Cardiac muscle cell (in vitro differentiated cells and primary cell): ENCODE measurements at regions not wholly inside any gene's neighbourhood (a gene's known extent, or its start where the extent isn't known, plus 50 kb on each side); places are given as distances from the start of the nearest gene placed in this dataset.
A peak's percentile ranks its signal among the peaks of the same experiment; 100 is the strongest.

ENCODE experiments used
- DNase-seq, 2 donors: peaks; one replicate each; pipeline versions ENCODE4 v3.0.0 to v3.0.0-alpha.2; 2010 to 2017; ENCODE audit warnings: low read depth in 1 of 2, low spot score in 1 of 2
- H3K27ac ChIP-seq: fragments of 200-600 bp; sonication (generic); 2 replicates; pipeline ENCODE4 v1.5.1; 2016
- H3K27me3 ChIP-seq: fragments of 200-600 bp; sonication (generic); 2 replicates; pipeline ENCODE4 v1.6.0; 2016; ENCODE audit warnings: control low read depth
- H3K36me3 ChIP-seq: fragments of 200-600 bp; sonication (generic); 2 replicates; pipeline ENCODE4 v1.5.1; 2016; ENCODE audit warnings: control low read depth
- H3K4me1 ChIP-seq: fragments of 200-600 bp; sonication (generic); 2 replicates; pipeline ENCODE4 v1.8.1; 2017; ENCODE audit warnings: low read depth, mild to moderate bottlenecking, mixed run types
- H3K4me3 ChIP-seq: fragments of 200-600 bp; sonication (generic); 2 replicates; pipeline ENCODE4 v1.5.1; 2016; ENCODE audit warnings: mild to moderate bottlenecking
- H3K9me3 ChIP-seq: fragments of 200-600 bp; sonication (generic); 2 replicates; pipeline ENCODE4 v1.5.1; 2017; ENCODE audit warnings: low read depth, mild to moderate bottlenecking, control low read depth
- CTCF ChIP-seq: IDR thresholded peaks from 2 replicates; pipeline ENCODE4 v1.5.1; 2012; ENCODE audit warnings: low read depth, mild to moderate bottlenecking, low read length

DNA sequence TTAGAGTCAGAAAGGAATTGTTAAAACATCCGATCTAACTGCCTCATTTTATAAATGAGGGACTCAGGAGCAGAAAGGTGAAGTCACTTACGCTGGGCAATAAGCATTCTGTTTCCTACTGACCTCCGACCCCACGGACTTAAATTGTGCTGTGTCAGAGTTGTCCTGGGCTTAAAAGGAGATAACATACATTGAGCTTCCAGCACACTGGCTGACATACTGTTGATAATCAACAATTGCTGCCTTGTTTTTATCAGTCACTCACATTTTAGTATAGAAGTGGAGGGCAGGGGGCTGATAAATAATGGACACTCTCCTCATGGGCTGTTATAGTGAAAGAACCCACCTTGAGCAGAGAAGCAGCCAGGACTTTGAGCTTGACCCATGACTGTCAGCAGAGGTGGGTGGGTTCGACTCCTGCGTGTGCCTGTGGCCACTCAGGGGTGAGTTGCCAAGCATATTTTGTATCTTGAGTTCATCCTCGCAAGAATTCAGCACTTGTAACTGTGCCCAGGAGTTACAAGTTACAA, 166.5 kb upstream of the JARID2 start:
- H3K36me3 ChIP-seq: no peaks in the 10 kb centered on the region
- no peaks in the 10 kb centered on the region for H3K27me3 ChIP-seq
- DNase-seq: no peak
- peak overlapping the region; percentile 22 for H3K27ac ChIP-seq
- no peak for TF ChIP-seq CTCF
- peaks cover 9% of the 10 kb centered on the region for H3K4me1 ChIP-seq
- no peak overlapping the region for H3K4me3 ChIP-seq
- H3K9me3 ChIP-seq: no peaks in the 10 kb centered on the region

DNA sequence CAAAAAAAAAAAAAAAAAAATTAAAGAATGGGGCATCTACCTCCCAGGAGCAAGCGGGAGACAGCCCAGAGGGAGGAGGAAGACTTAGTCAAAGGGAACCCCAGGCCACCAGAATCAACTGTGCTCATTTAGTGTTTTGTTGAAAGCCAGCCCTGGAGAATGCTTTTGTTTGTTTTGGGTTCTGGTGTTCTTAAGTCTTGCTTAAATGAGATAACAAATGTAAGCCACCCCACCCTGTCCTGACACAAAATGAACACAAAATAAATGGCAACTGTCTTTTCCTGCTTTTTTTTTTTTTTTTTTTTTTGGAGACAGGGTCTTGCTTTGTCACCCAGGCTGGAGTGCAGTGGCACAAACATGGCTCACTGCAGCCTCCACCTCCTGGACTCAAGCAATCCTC, 165.0 kb upstream of the JARID2 start:
- peaks cover 9% of the 10 kb centered on the region for H3K4me1 ChIP-seq
- no peaks in the 10 kb centered on the region for H3K27me3 ChIP-seq
- no peak overlapping the region for H3K4me3 ChIP-seq
- H3K36me3 ChIP-seq: no peaks in the 10 kb centered on the region
- no peak for TF ChIP-seq CTCF
- H3K9me3 ChIP-seq: no peaks in the 10 kb centered on the region
- no peak overlapping the region for H3K27ac ChIP-seq
- DNase-seq: no peak

DNA sequence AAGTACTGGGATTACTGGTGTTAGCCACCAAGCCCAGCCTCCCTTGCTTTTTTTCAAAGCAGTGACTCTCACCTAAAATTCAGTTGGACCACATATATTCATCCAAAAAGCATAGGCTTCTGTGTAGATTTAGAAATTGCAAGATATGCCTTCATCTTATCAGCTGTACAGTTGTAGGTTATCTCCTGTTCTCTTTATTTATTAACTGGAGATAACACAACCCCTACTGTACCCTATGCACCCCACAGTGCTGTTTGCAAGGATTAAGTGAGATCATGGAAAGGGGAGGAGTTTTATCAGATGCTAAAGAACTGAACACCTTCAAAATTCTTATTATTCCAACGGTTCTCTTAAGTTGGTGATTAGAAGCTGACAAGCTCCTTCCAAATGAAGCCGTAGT, 164.4 kb upstream of the JARID2 start:
- peaks cover 9% of the 10 kb centered on the region for H3K4me1 ChIP-seq
- H3K27ac ChIP-seq: no peak overlapping the region
- H3K4me3 ChIP-seq: no peak overlapping the region
- DNase-seq: no peak
- no peaks in the 10 kb centered on the region for H3K27me3 ChIP-seq
- H3K36me3 ChIP-seq: no peaks in the 10 kb centered on the region
- no peaks in the 10 kb centered on the region for H3K9me3 ChIP-seq
- TF ChIP-seq CTCF: no peak

DNA sequence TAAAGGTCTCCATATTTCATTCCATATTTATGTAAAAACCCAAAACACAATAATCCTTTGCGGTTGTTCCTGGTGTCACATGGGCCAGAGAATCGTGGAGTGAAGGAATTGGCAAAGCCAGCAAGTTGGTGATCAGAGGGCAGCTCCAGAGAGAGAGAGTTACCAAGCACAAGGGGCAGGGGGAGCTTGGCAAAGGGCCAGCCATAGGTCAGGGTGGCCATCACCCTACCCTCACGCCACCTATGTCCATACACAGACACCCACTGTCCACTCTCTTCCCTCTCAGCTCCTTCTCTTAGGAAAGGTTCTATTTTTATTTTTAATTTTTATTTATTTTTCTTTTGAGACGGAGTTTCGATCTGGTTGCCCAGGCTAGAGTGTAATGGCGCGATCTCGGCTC, 163.2 kb upstream of the JARID2 start:
- no peak overlapping the region for H3K27ac ChIP-seq
- H3K36me3 ChIP-seq: no peaks in the 10 kb centered on the region
- H3K9me3 ChIP-seq: no peaks in the 10 kb centered on the region
- no peak for DNase-seq
- H3K4me1 ChIP-seq: peaks cover 9% of the 10 kb centered on the region
- no peaks in the 10 kb centered on the region for H3K27me3 ChIP-seq
- no peak for TF ChIP-seq CTCF
- no peak overlapping the region for H3K4me3 ChIP-seq

DNA sequence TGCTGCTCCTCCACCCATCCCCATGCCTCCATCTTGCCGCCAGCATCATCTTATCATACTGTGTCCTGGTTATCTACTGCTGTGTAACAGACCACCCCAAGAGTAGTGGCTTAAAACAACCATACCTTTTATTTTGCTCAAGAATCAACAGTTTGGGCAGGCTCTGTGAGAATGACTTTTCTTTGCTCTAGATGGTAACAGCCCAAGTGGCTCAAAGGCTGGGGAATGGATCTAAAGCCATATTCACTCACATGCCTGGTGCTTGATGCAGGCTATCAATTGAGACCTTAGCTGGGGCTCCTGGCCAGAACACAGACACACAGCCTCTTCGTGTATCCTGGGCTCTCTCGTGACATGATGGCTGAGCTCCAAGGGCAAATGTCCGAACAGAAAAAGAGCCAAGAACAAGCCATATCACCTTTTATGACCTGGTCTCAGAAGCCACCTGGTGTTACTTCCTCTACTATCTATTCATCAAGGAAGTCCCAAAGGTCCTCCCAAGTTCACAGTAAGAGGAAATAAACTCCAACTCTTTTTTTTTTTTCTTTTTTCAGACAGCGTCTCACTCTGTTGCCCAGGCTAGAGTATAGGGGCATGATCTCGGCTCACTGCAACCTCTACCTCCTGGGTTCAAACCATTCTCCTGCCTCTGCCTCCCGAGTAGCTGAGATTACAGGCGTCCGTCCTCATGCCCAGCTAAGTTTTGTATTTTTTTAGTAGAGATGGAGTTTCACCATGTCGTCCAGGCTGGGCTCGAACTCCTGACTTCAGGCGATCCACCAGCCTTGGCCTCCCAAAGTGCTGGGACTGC, 159.3 kb upstream of the JARID2 start:
- Histone ChIP-seq H3K27ac (no peak overlapping the region), H3K27me3 (no peaks in the 10 kb centered on the region), H3K4me3 (no peak overlapping the region), H3K9me3 (no peaks in the 10 kb centered on the region), H3K4me1 (no peaks in the 10 kb centered on the region), H3K36me3 (no peaks in the 10 kb centered on the region)
- DNase-seq: no peak
- TF ChIP-seq CTCF: no peak
